Testis (tissue), 2 donors: ENCODE measurements at regions not wholly inside any gene's neighbourhood (a gene's known extent, or its start where the extent isn't known, plus 50 kb on each side); places are given as distances from the start of the nearest gene placed in this dataset.

Source experiments
- CTCF ChIP-seq, 3 experiments: fragments of 450-650 bp in 2 of 3; fragments of 200-600 bp in 1 of 3; sonication (generic) in 1 of 3; IDR thresholded peaks; one replicate each; pipeline ENCODE4 v1.5.1; 2016 to 2019; ENCODE audit warnings: antibody characterized with exemption in 3 of 3, mild to moderate bottlenecking in 2 of 3, moderate library complexity in 1 of 3
- POLR2A ChIP-seq: fragments of 450-650 bp; IDR thresholded peaks from one replicate; pipeline ENCODE4 v1.6.1; 2017; ENCODE audit warnings: antibody characterized with exemption, mild to moderate bottlenecking, moderate library complexity

GRCh38 chr12:28793581-28794151 lies 355.4 kb upstream of the FAR2 start:
- no peak for TF ChIP-seq CTCF (IDR thresholded peaks at IDR 0.05)
- no peak for TF ChIP-seq POLR2A
